GM23338 (cell line): ENCODE measurements at regions not wholly inside any gene's neighbourhood (a gene's known extent, or its start where the extent isn't known, plus 50 kb on each side); places are given as distances from the start of the nearest gene placed in this dataset.
A peak's percentile ranks its signal among the peaks of the same experiment; 100 is the strongest.

Experiments
- ATAC-seq: fragments of 200-7000 bp; cut with Tn5 transposase; 3 replicates; pipeline ENCODE4 v1.9.1; 2020
- DNase-seq: peaks from one replicate; pipeline ENCODE4 v3.0.0-alpha.2; 2015; ENCODE audit warnings: low spot score
- H2AFZ ChIP-seq: fragments of 200-600 bp; sonication (generic); 2 replicates; pipeline ENCODE4 v1.8.0; 2016; ENCODE audit warnings: antibody characterized with exemption, mild to moderate bottlenecking, moderate library complexity
- H3F3A ChIP-seq: fragments of 200-600 bp; sonication (generic); replicated peaks from 2 replicates; pipeline ENCODE4 v1.8.0; 2017; ENCODE audit warnings: antibody characterized with exemption, mixed run types, low read depth
- H3K27ac ChIP-seq: fragments of 200-600 bp; sonication (generic); 2 replicates; pipeline ENCODE4 v1.6.1; 2016; ENCODE audit warnings: low read depth
- H3K27me3 ChIP-seq: fragments of 200-600 bp; sonication (generic); 2 replicates; pipeline ENCODE4 v1.8.0; 2016; ENCODE audit warnings: mild to moderate bottlenecking, mixed run types, moderate library complexity; ENCODE audit not compliant: insufficient read depth
- H3K36me3 ChIP-seq: fragments of 200-600 bp; sonication (generic); 2 replicates; pipeline ENCODE4 v1.8.0; 2016; ENCODE audit warnings: mild to moderate bottlenecking; ENCODE audit not compliant: insufficient read depth
- H3K4me1 ChIP-seq: fragments of 200-600 bp; sonication (generic); 2 replicates; pipeline ENCODE4 v1.8.0; 2016; ENCODE audit warnings: mild to moderate bottlenecking, moderate library complexity; ENCODE audit not compliant: insufficient read depth
- H3K4me2 ChIP-seq: fragments of 200-600 bp; sonication (generic); 2 replicates; pipeline ENCODE4 v1.7.1; 2017; ENCODE audit warnings: mixed run types
- H3K4me3 ChIP-seq: fragments of 200-600 bp; sonication (generic); 2 replicates; pipeline ENCODE4 v1.6.1; 2016; ENCODE audit warnings: mixed run types
- H3K79me2 ChIP-seq: fragments of 200-600 bp; sonication (generic); replicated peaks from 2 replicates; pipeline ENCODE4 v1.8.0; 2017; ENCODE audit warnings: mild to moderate bottlenecking; ENCODE audit not compliant: insufficient read depth
- H3K9me2 ChIP-seq: fragments of 200-600 bp; sonication (generic); 2 replicates; pipeline ENCODE4 v1.8.0; 2017; ENCODE audit not compliant: insufficient read depth
- H4K20me1 ChIP-seq: fragments of 200-600 bp; sonication (generic); replicated peaks from 2 replicates; pipeline ENCODE4 v1.8.0; 2017; ENCODE audit warnings: mild to moderate bottlenecking; ENCODE audit not compliant: insufficient read depth
- H3K27ac Mint-ChIP-seq: 2 replicates; pipeline ENCODE4 v1.8.0; 2020; ENCODE audit warnings: inconsistent platforms, mild to moderate bottlenecking, moderate library complexity, mixed read lengths
- H3K27me3 Mint-ChIP-seq: 3 replicates; pipeline ENCODE4 v1.8.0; 2022; ENCODE audit warnings: low read depth, mild to moderate bottlenecking, moderate library complexity, mixed read lengths, inconsistent platforms; ENCODE audit not compliant: insufficient read depth, poor library complexity
- H3K36me3 Mint-ChIP-seq: 3 replicates; pipeline ENCODE4 v1.8.0; 2021; ENCODE audit warnings: low read depth, mild to moderate bottlenecking, inconsistent platforms, moderate library complexity, mixed read lengths
- H3K4me1 Mint-ChIP-seq: 3 replicates; pipeline ENCODE4 v1.8.0; 2020; ENCODE audit warnings: mild to moderate bottlenecking, inconsistent platforms, mixed read lengths
- H3K4me3 Mint-ChIP-seq: 3 replicates; pipeline ENCODE4 v1.8.0; 2021; ENCODE audit warnings: moderate library complexity, mild to moderate bottlenecking, inconsistent platforms, mixed read lengths
- H3K9me3 Mint-ChIP-seq: 3 replicates; pipeline ENCODE4 v1.8.0; 2020; ENCODE audit warnings: moderate library complexity, mild to moderate bottlenecking, inconsistent platforms, mixed read lengths
- CREB1 ChIP-seq: fragments of 250-450 bp; sonication (Bioruptor Pico); IDR thresholded peaks from 2 replicates; pipeline ENCODE4 v1.5.0; 2020; ENCODE audit warnings: low read depth, mild to moderate bottlenecking, moderate library complexity
- CTCF ChIP-seq, 2 experiments: fragments of 200-600 bp in 1 of 2; sonication (generic) in 1 of 2; conservative IDR thresholded peaks; 2 replicates each; pipeline versions ENCODE4 v1.5.1 to v1.6.1; 2016 to 2017; ENCODE audit warnings: antibody characterized with exemption in 2 of 2, low read depth in 2 of 2, mild to moderate bottlenecking in 2 of 2, moderate library complexity in 1 of 2
- ETS1 ChIP-seq: IDR thresholded peaks from 2 replicates; pipeline ENCODE4 v1.6.1; 2016; ENCODE audit warnings: antibody characterized with exemption
- EZH2 ChIP-seq: fragments of 200-600 bp; sonication (generic); IDR thresholded peaks from one replicate; pipeline ENCODE4 v1.8.0; 2017; ENCODE audit warnings: antibody characterized with exemption, mild to moderate bottlenecking, low read depth; ENCODE audit not compliant: unreplicated experiment
- EZH2phosphoT487 ChIP-seq: fragments of 200-600 bp; sonication (generic); IDR thresholded peaks from one replicate; pipeline ENCODE4 v1.8.1; 2018; ENCODE audit warnings: antibody characterized with exemption; ENCODE audit not compliant: unreplicated experiment
- JUNB ChIP-seq: IDR thresholded peaks from one replicate; pipeline ENCODE4 v1.6.1; 2016; ENCODE audit warnings: antibody characterized with exemption; ENCODE audit not compliant: unreplicated experiment
- NANOG ChIP-seq: IDR thresholded peaks from 2 replicates; pipeline ENCODE4 v1.6.1; 2016; ENCODE audit warnings: antibody characterized with exemption, borderline replicate concordance
- POLR2AphosphoS5 ChIP-seq: IDR thresholded peaks from 2 replicates; pipeline ENCODE4 v1.6.1; 2016; ENCODE audit warnings: antibody characterized with exemption, low read depth
- REST ChIP-seq: IDR thresholded peaks from one replicate; pipeline ENCODE4 v1.6.1; 2018; ENCODE audit warnings: antibody characterized with exemption; ENCODE audit not compliant: unreplicated experiment
- STAT1 ChIP-seq: IDR thresholded peaks from one replicate; pipeline ENCODE4 v1.6.1; 2016; ENCODE audit warnings: antibody characterized with exemption; ENCODE audit not compliant: unreplicated experiment
- ZNF114 ChIP-seq: fragments of 250-450 bp; sonication (Bioruptor Pico); IDR thresholded peaks from 2 replicates; pipeline ENCODE4 v1.5.0; 2020; ENCODE audit warnings: mild to moderate bottlenecking, moderate library complexity
- ZNF331 ChIP-seq: fragments of 250-450 bp; sonication (Bioruptor Pico); IDR thresholded peaks from 2 replicates; pipeline ENCODE4 v1.5.0; 2020; ENCODE audit warnings: low read depth, mild to moderate bottlenecking, moderate library complexity

- Histone ChIP-seq H3K4me2 (no peak overlapping the region), H3K4me1 (peaks cover 15% of the 10 kb centered on the region), H3K36me3 (no peaks in the 10 kb centered on the region), H3K79me2 (no peaks in the 10 kb centered on the region), H2AFZ (no peak overlapping the region), H3K4me3 (no peak overlapping the region), H4K20me1 (no peaks in the 10 kb centered on the region), H3K27ac (no peak overlapping the region), H3K9me2 (peaks cover 14% of the 10 kb centered on the region; the same call in 1 of the 2 replicates), H3F3A (no peaks in the 10 kb centered on the region), H3K27me3 (no peaks in the 10 kb centered on the region)
- no peak overlapping the region for H3K4me3 Mint-ChIP-seq
- no peak for TF ChIP-seq EZH2
- no peak for TF ChIP-seq EZH2phosphoT487
- no peak for TF ChIP-seq JUNB
- TF ChIP-seq ETS1, result no peak
- no peak overlapping the region for H3K27ac Mint-ChIP-seq
- no peaks in the 10 kb centered on the region; the same call in 2 of the 3 replicates for H3K9me3 Mint-ChIP-seq
- no peaks in the 10 kb centered on the region for H3K36me3 Mint-ChIP-seq
- no peaks in the 10 kb centered on the region for H3K27me3 Mint-ChIP-seq
- peaks cover 18% of the 10 kb centered on the region for H3K4me1 Mint-ChIP-seq
- ATAC-seq, result no peak
- no peak for DNase-seq
These were observed 111.8 kb upstream of the PLPP4 start for GRCh38 chr10:120345186-120345585.

- H3K9me3 Mint-ChIP-seq, result no peaks in the 10 kb centered on the region; the same call in 2 of the 3 replicates
- H3F3A ChIP-seq, result no peaks in the 10 kb centered on the region
- H4K20me1 ChIP-seq, result no peaks in the 10 kb centered on the region
- H3K4me3 Mint-ChIP-seq, result no peak overlapping the region
- no peak overlapping the region for H3K27ac Mint-ChIP-seq
- no peaks in the 10 kb centered on the region for H3K79me2 ChIP-seq
- H3K9me2 ChIP-seq, result peaks cover 3% of the 10 kb centered on the region; the same call in 1 of the 2 replicates
- no peaks in the 10 kb centered on the region for H3K27me3 ChIP-seq
- H2AFZ ChIP-seq, result 0 out of 2 replicates have a peak overlapping the region, but pooled peaks have one; percentile 47
- DNase-seq, result peak; percentile 3
- H3K27ac ChIP-seq, result no peak overlapping the region
- H3K4me1 ChIP-seq, result peaks cover 3% of the 10 kb centered on the region
- H3K4me1 Mint-ChIP-seq, result peaks cover 8% of the 10 kb centered on the region; the same call in 2 of the 3 replicates
- H3K4me2 ChIP-seq, result no peak overlapping the region
- no peaks in the 10 kb centered on the region for H3K27me3 Mint-ChIP-seq
- H3K36me3 ChIP-seq, result no peaks in the 10 kb centered on the region
- ATAC-seq, result peak; percentile 54
- H3K36me3 Mint-ChIP-seq, result no peaks in the 10 kb centered on the region
- H3K4me3 ChIP-seq, result no peak overlapping the region
- TF ChIP-seq CTCF (conservative IDR thresholded peaks at IDR 0.05; ENCODE audit: low read depth in 2 of 2) (peak in 1 of 2 experiments; percentile 34; a peak in 2 of 4 replicates), EZH2phosphoT487 (no peak), EZH2 (no peak), POLR2AphosphoS5 (no peak), CREB1 (CRISPR knock-in tag) (no peak)
These were observed 109.4 kb upstream of the PLPP4 start for GRCh38 chr10:120347644-120348043.

- Histone ChIP-seq H3K27ac (no peak overlapping the region), H4K20me1 (no peaks in the 10 kb centered on the region), H2AFZ (no peak overlapping the region), H3K27me3 (no peaks in the 10 kb centered on the region), H3K36me3 (no peaks in the 10 kb centered on the region), H3F3A (no peaks in the 10 kb centered on the region), H3K4me1 (no peaks in the 10 kb centered on the region), H3K79me2 (no peaks in the 10 kb centered on the region), H3K4me3 (no peak overlapping the region), H3K9me2 (peaks cover 3% of the 10 kb centered on the region; the same call in 1 of the 2 replicates), H3K4me2 (no peak overlapping the region)
- no peak for ATAC-seq
- no peak overlapping the region for H3K27ac Mint-ChIP-seq
- H3K4me1 Mint-ChIP-seq, result no peaks in the 10 kb centered on the region
- no peak for DNase-seq
- H3K36me3 Mint-ChIP-seq, result no peaks in the 10 kb centered on the region
- no peaks in the 10 kb centered on the region for H3K27me3 Mint-ChIP-seq
- no peaks in the 10 kb centered on the region; the same call in 1 of the 3 replicates for H3K9me3 Mint-ChIP-seq
- H3K4me3 Mint-ChIP-seq, result no peak overlapping the region
- no peak for TF ChIP-seq POLR2AphosphoS5
- no peak for TF ChIP-seq ZNF114
- no peak for TF ChIP-seq STAT1
- TF ChIP-seq EZH2phosphoT487, result no peak
- TF ChIP-seq ETS1, result no peak
- TF ChIP-seq NANOG, result no peak
- TF ChIP-seq ZNF331 (CRISPR knock-in tag), result no peak
- TF ChIP-seq CREB1 (CRISPR knock-in tag), result no peak
- no peak for TF ChIP-seq REST
These were observed 108.0 kb upstream of the PLPP4 start for GRCh38 chr10:120349069-120349468.
